ENCODE measurements at regions not wholly inside any gene's neighbourhood (a gene's known extent, or its start where the extent isn't known, plus 50 kb on each side); places are given as distances from the start of the nearest gene placed in this dataset.

DNA sequence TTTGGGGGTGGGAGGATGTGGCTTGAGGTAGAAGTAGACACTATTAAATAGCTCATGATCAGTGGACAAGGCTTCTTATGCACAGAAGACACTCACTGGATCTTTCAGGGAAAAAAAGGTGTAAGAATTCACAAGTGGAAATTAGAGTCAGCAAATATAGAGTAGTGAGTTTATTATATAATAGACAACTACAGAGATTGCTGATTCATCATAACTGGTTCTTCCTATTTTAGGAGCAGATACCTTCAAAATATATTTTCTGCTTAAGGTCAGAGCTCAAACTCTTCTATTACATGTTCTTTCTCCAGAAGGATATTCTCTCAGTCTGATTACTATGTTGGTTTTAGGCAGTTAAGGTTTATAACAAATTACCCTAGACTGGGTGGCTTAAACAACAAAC is 646.9 kb upstream of the CDH7 start:
- POLR2A ChIA-PET: no interaction called here
- no peak overlapping the region for H3K27ac ChIP-seq (ENCODE audit: low read depth, low read length)
- H3K27me3 ChIP-seq (ENCODE audit: control insufficient read depth, insufficient read depth, low read length): no peaks in the 10 kb centered on the region
- CTCF ChIA-PET: no interaction called here
- no peak overlapping the region for H3K4me3 ChIP-seq (ENCODE audit: low read depth, low read length)
- no peak for DNase-seq (ENCODE audit: low read depth, low spot score)
- TF ChIP-seq CTCF (IDR thresholded peaks at IDR 0.05; ENCODE audit: low read depth, low read length): no peak
- peaks cover 3% of the 10 kb centered on the region; the same call in 1 of the 2 replicates for H3K9me3 ChIP-seq (ENCODE audit: control insufficient read depth, insufficient read depth, low read length)

DNA sequence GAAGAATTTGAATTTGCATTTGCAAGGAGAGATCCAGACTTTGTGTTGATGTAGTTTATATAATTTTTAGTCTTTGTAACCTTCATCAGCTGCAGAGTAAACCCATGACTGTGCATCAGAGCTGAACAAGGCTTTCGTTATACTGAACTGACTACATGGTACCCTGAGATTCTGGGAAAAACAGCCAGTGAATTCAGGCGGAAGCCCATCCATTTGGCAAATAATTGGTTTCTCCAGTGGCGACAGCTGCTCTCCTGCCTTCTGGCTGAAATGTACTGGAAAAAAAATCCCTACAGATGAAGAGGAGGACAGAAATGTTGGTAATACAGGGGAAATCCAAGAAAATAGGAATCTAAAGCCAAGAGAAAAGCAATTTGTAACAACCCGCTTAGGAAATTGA is 657.5 kb upstream of the CDH7 start:
- no peak for DNase-seq (ENCODE audit: low read depth, low spot score)
- ChIA-PET POLR2A (no interaction called here), CTCF (no interaction called here)
- Histone ChIP-seq H3K27me3 (ENCODE audit: control insufficient read depth, insufficient read depth, low read length) (no peaks in the 10 kb centered on the region), H3K9me3 (ENCODE audit: control insufficient read depth, insufficient read depth, low read length) (peaks cover 3% of the 10 kb centered on the region; the same call in 1 of the 2 replicates), H3K4me3 (ENCODE audit: low read depth, low read length) (no peak overlapping the region), H3K27ac (ENCODE audit: low read depth, low read length) (no peak overlapping the region)
- no peak for TF ChIP-seq CTCF (IDR thresholded peaks at IDR 0.05; ENCODE audit: low read depth, low read length)

DNA sequence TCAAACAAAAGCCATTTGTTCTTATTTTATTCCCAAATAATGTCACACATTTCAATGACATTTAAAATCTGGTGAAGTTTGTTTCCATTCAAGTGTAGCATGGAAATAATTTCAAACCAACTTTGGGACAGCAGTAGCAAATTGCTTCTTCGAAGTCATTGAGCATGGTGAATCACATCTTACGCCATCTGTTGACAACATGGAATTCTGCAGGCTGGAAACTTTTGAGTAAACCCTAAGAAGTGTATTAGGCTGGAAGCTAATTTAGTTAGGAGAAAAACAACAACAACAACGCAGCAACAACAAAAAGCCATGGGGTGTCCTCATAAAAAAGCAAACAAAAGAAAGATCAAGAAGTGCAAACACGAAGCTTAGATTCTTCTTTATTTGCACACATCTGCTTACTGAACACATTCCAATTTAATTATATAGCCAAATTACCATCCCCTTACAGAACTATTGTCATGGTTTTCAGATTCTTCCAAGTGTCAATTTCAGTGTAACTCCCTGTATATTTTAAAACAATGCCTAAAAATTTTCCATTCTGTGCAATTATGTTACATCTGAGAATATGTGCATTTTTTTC is 659.0 kb upstream of the CDH7 start:
- TF ChIP-seq CTCF (IDR thresholded peaks at IDR 0.05; ENCODE audit: low read depth, low read length): no peak
- Histone ChIP-seq H3K9me3 (ENCODE audit: control insufficient read depth, insufficient read depth, low read length) (peaks cover 3% of the 10 kb centered on the region; the same call in 1 of the 2 replicates), H3K27ac (ENCODE audit: low read depth, low read length) (no peak overlapping the region), H3K27me3 (ENCODE audit: control insufficient read depth, insufficient read depth, low read length) (no peaks in the 10 kb centered on the region), H3K4me3 (ENCODE audit: low read depth, low read length) (no peak overlapping the region)
- CTCF ChIA-PET: no interaction called here
- POLR2A ChIA-PET: no interaction called here
- DNase-seq (ENCODE audit: low read depth, low spot score): no peak

- Histone ChIP-seq H3K9me3 (ENCODE audit: control insufficient read depth, insufficient read depth, low read length) (peaks cover 5% of the 10 kb centered on the region; the same call in 1 of the 2 replicates), H3K27ac (ENCODE audit: low read depth, low read length) (no peak overlapping the region), H3K4me3 (ENCODE audit: low read depth, low read length) (no peak overlapping the region), H3K27me3 (ENCODE audit: control insufficient read depth, insufficient read depth, low read length) (no peaks in the 10 kb centered on the region)
- ChIA-PET CTCF (no interaction called here), POLR2A (no interaction called here)
- TF ChIP-seq CTCF (IDR thresholded peaks at IDR 0.05; ENCODE audit: low read depth, low read length): no peak
- no peak for DNase-seq (ENCODE audit: low read depth, low spot score)
Observed at GRCh38 chr18:65082907-65083306, 667.9 kb upstream of the CDH7 start.

DNA sequence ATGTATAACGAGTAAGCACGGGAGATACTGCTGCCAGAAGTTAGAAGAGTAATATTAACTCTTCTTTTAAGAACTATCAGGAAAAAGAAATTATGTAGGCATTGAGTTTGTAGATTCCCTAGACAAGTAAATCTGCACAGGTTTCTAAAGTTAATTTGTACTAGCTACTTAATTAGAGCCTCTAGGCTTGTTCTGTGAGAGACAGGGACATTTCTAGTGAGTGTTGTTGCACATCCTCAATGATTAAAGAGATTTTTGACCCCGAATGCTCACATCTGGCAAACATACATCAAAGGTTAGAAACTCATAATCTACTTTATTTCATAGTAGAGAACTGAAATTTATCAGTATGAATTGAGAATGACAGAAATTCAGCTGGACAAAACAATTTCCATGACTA is 669.0 kb upstream of the CDH7 start:
- no peak for TF ChIP-seq CTCF (IDR thresholded peaks at IDR 0.05; ENCODE audit: low read depth, low read length)
- Histone ChIP-seq H3K9me3 (ENCODE audit: control insufficient read depth, insufficient read depth, low read length) (peaks cover 5% of the 10 kb centered on the region; the same call in 1 of the 2 replicates), H3K4me3 (ENCODE audit: low read depth, low read length) (no peak overlapping the region), H3K27me3 (ENCODE audit: control insufficient read depth, insufficient read depth, low read length) (no peaks in the 10 kb centered on the region), H3K27ac (ENCODE audit: low read depth, low read length) (no peak overlapping the region)
- CTCF ChIA-PET: no interaction called here
- POLR2A ChIA-PET: no interaction called here
- DNase-seq (ENCODE audit: low read depth, low spot score): no peak
